ENCODE measurements at regions not wholly inside any gene's neighbourhood (a gene's known extent, or its start where the extent isn't known, plus 50 kb on each side); places are given as distances from the start of the nearest gene placed in this dataset.
A peak's percentile ranks its signal among the peaks of the same experiment; 100 is the strongest.

- no peak for DNase-seq
Measured at GRCh38 chr3:64870876-64871646, 183.3 kb upstream of the ADAMTS9 start.

GRCh38 chr3:64867224-64867623 lies 179.4 kb upstream of the ADAMTS9 start:
- DNase-seq, result no peak

GRCh38 chr3:64865839-64866570 lies 178.2 kb upstream of the ADAMTS9 start:
- DNase-seq, result no peak

- DNase-seq, result no peak
Measured at GRCh38 chr3:64863226-64864212, 175.7 kb upstream of the ADAMTS9 start.

GRCh38 chr3:64861684-64862083 lies 173.9 kb upstream of the ADAMTS9 start:
- DNase-seq, result no peak

GRCh38 chr3:64860536-64860870 lies 172.7 kb upstream of the ADAMTS9 start:
- DNase-seq, result no peak

GRCh38 chr3:64859625-64860535 lies 172.1 kb upstream of the ADAMTS9 start:
- DNase-seq, result peak; percentile 3

- DNase-seq, result no peak
Measured at GRCh38 chr3:64856977-64857516, 169.2 kb upstream of the ADAMTS9 start.

- DNase-seq, result no peak
Measured at GRCh38 chr3:64856106-64856505, 168.3 kb upstream of the ADAMTS9 start.

- no peak for DNase-seq
Measured at GRCh38 chr3:64853456-64853855, 165.7 kb upstream of the ADAMTS9 start.

GRCh38 chr3:64852738-64853137 lies 164.9 kb upstream of the ADAMTS9 start:
- DNase-seq, result no peak

GRCh38 chr3:64848822-64849221 lies 161.0 kb upstream of the ADAMTS9 start:
- no peak for DNase-seq

- no peak for DNase-seq
Measured at GRCh38 chr3:64848127-64848800, 160.5 kb upstream of the ADAMTS9 start.

- no peak for DNase-seq
Measured at GRCh38 chr3:64844558-64844957, 156.8 kb upstream of the ADAMTS9 start.

GRCh38 chr3:64837986-64838735 lies 150.4 kb upstream of the ADAMTS9 start:
- no peak for DNase-seq

GRCh38 chr3:64837126-64837738 lies 149.4 kb upstream of the ADAMTS9 start:
- no peak for DNase-seq

- no peak for DNase-seq
Measured at GRCh38 chr3:64836097-64836496, 148.3 kb upstream of the ADAMTS9 start.

- DNase-seq, result no peak
Measured at GRCh38 chr3:64832098-64832497, 144.3 kb upstream of the ADAMTS9 start.

- DNase-seq, result no peak
Measured at GRCh38 chr3:64830681-64831080, 142.9 kb upstream of the ADAMTS9 start.

GRCh38 chr3:64829331-64829730 lies 141.5 kb upstream of the ADAMTS9 start:
- DNase-seq, result no peak

Measured in GDM1 (cell line).